GM12878 (cell line): ENCODE measurements at regions not wholly inside any gene's neighbourhood (a gene's known extent, or its start where the extent isn't known, plus 50 kb on each side); places are given as distances from the start of the nearest gene placed in this dataset.

ENCODE experiments used
- ATAC-seq: fragments of 200-7000 bp; cut with Tn5 transposase; 3 replicates; pipeline ENCODE4 v1.9.1; 2020; ENCODE audit warnings: mild to moderate bottlenecking, moderate library complexity
- BruUV-seq: library from RNA; stranded (reverse); fragments of 400-500 nt; replicated peaks from 2 replicates; lab custom pipeline; 2021; lab: Mats Ljungman, UMichigan
- CTCF ChIA-PET: fragments of 300-600 bp; sonication (Branson Sonifier 250); formaldehyde crosslinking; extraction: SDS; loops from one replicate; lab custom pipeline; 2021; ENCODE audit warnings: inconsistent platforms; lab: Yijun Ruan, JAX
- POLR2A ChIA-PET: fragments of 350-600 bp; formaldehyde crosslinking; extraction: SDS; loops from one replicate; lab custom pipeline; 2021; ENCODE audit warnings: inconsistent platforms; lab: Charles Lee
- RAD21 ChIA-PET: fragments of 300-600 bp; sonication (Branson Sonifier 250); formaldehyde crosslinking; loops from one replicate; lab custom pipeline; 2023; ENCODE audit warnings: antibody characterized with exemption; ENCODE audit not compliant: unreplicated experiment; lab: Charles Lee
- SMC1A ChIA-PET: fragments of 300-600 bp; sonication (Branson Sonifier 250); formaldehyde crosslinking; loops from one replicate; lab custom pipeline; 2023; ENCODE audit not compliant: unreplicated experiment, uncharacterized antibody; lab: Charles Lee
- DNase-seq: peaks from one replicate; pipeline ENCODE4 v3.0.0-alpha.2; 2011; ENCODE audit warnings: low read depth, low spot score
- FAIRE-seq: peaks from 3 replicates; lab custom pipeline; 2011; peaks lifted over from hg19 to GRCh38; lab: Jason Lieb, UNC
- H2AFZ ChIP-seq: 2 replicates; pipeline ENCODE4 v1.6.0; 2011; ENCODE audit warnings: low read depth, low read length, control low read depth; ENCODE audit not compliant: control insufficient read depth
- H3K27ac ChIP-seq: 2 replicates; pipeline ENCODE4 v1.5.1; 2011; ENCODE audit warnings: control low read depth; ENCODE audit not compliant: control insufficient read depth, insufficient read depth
- H3K27me3 ChIP-seq, 2 experiments: replicated peaks in 1 of 2; 2 replicates each; pipeline versions ENCODE4 v1.6.0 to v1.6.1; 2011; ENCODE audit warnings: low read length in 1 of 2; ENCODE audit not compliant: control insufficient read depth in 2 of 2, insufficient read depth in 2 of 2
- H3K36me3 ChIP-seq, 2 experiments: 2 replicates each; pipeline ENCODE4 v1.5.1; 2011; ENCODE audit warnings: low read length in 1 of 2; ENCODE audit not compliant: control insufficient read depth in 2 of 2, insufficient read depth in 2 of 2
- H3K4me1 ChIP-seq: 2 replicates; pipeline ENCODE4 v1.6.1; 2011; ENCODE audit warnings: mild to moderate bottlenecking, low read length, moderate library complexity, mixed read lengths; ENCODE audit not compliant: control insufficient read depth, insufficient read depth
- H3K4me2 ChIP-seq: 2 replicates; pipeline ENCODE4 v1.6.0; 2011; ENCODE audit warnings: control low read depth; ENCODE audit not compliant: control insufficient read depth, insufficient read depth
- H3K4me3 ChIP-seq: fragments of 200-600 bp; sonication (generic); 2 replicates; pipeline ENCODE4 v1.5.1; 2016
- H3K79me2 ChIP-seq: 2 replicates; pipeline ENCODE4 v1.6.0; 2011; ENCODE audit warnings: low read length; ENCODE audit not compliant: control insufficient read depth, insufficient read depth
- H3K9ac ChIP-seq: 2 replicates; pipeline ENCODE4 v1.8.0; 2011; ENCODE audit warnings: low read length, control low read depth, mixed read lengths; ENCODE audit not compliant: control insufficient read depth, insufficient read depth
- H3K9me3 ChIP-seq: replicated peaks from 3 replicates; pipeline ENCODE4 v1.5.1; 2011; ENCODE audit warnings: mild to moderate bottlenecking, low read length; ENCODE audit not compliant: control insufficient read depth, insufficient read depth
- H4K20me1 ChIP-seq: 2 replicates; pipeline ENCODE4 v1.6.0; 2011; ENCODE audit not compliant: control insufficient read depth, insufficient read depth
- KAT2A ChIP-seq: conservative IDR thresholded peaks from 2 replicates; pipeline ENCODE4 v1.6.1; 2011; ENCODE audit warnings: low read depth, low read length; ENCODE audit not compliant: control insufficient read depth
- MEF2A ChIP-seq: IDR thresholded peaks from 2 replicates; pipeline ENCODE4 v1.6.1; 2011; ENCODE audit warnings: low read depth, mild to moderate bottlenecking, low read length, moderate library complexity; ENCODE audit not compliant: insufficient read depth
- NFIC ChIP-seq: IDR thresholded peaks from 2 replicates; pipeline ENCODE4 v1.6.1; 2012; ENCODE audit warnings: low read depth, mild to moderate bottlenecking, inconsistent platforms, low read length, moderate library complexity
- POLR2AphosphoS2 ChIP-seq: IDR thresholded peaks from 2 replicates; pipeline ENCODE4 v1.6.1; 2011; ENCODE audit warnings: low read depth, mild to moderate bottlenecking, low read length, improper control_type of control experiment, moderate library complexity
- SIX5 ChIP-seq: IDR thresholded peaks from 2 replicates; pipeline ENCODE4 v1.6.1; 2011; ENCODE audit warnings: mild to moderate bottlenecking, low read depth, low read length, moderate library complexity; ENCODE audit not compliant: severe bottlenecking
- SREBF2 ChIP-seq: IDR thresholded peaks from 2 replicates; pipeline ENCODE4 v1.6.1; 2012; ENCODE audit warnings: mild to moderate bottlenecking, low read length
- STAT1 ChIP-seq: fragments of 450-650 bp; conservative IDR thresholded peaks from 2 replicates; pipeline ENCODE4 v1.6.1; 2014; ENCODE audit warnings: antibody characterized with exemption, mild to moderate bottlenecking
- ZNF384 ChIP-seq: IDR thresholded peaks from 2 replicates; pipeline ENCODE4 v1.6.1; 2012; ENCODE audit warnings: low read depth, mild to moderate bottlenecking, low read length, improper control_type of control experiment, borderline replicate concordance
- in situ Hi-C: fragments of 300-500 bp; cut with MboI; formaldehyde crosslinking; loops from 9 replicates; pipeline ENCODE4 v1.14.3; 2018; ENCODE audit warnings: mixed read lengths
- intact Hi-C: fragments of 100-400 bp; cut with micrococcal nuclease; formaldehyde crosslinking; loops from one replicate; pipeline ENCODE4 v1.14.2; 2022; ENCODE audit not compliant: unreplicated experiment
- TF ChIP-seq, protein P1 (sequence below): fragments of 450-650 bp; conservative IDR thresholded peaks from 2 replicates; pipeline ENCODE4 v1.6.1; 2017; ENCODE audit warnings: mild to moderate bottlenecking, moderate library complexity
- TF ChIP-seq, protein P2 (sequence below): fragments of 450-650 bp; IDR thresholded peaks from 2 replicates; pipeline ENCODE4 v1.6.1; 2016; ENCODE audit warnings: mild to moderate bottlenecking

- in situ Hi-C loops, result no loop called here
Measured at GRCh38 chr4:147217655-147218054, 263.2 kb upstream of the EDNRA start.

More at GRCh38 chr4:147217655-147218054, 263.2 kb upstream of the EDNRA start:
- TF ChIP-seq KAT2A, result no peak
- TF ChIP-seq, protein P1, sequence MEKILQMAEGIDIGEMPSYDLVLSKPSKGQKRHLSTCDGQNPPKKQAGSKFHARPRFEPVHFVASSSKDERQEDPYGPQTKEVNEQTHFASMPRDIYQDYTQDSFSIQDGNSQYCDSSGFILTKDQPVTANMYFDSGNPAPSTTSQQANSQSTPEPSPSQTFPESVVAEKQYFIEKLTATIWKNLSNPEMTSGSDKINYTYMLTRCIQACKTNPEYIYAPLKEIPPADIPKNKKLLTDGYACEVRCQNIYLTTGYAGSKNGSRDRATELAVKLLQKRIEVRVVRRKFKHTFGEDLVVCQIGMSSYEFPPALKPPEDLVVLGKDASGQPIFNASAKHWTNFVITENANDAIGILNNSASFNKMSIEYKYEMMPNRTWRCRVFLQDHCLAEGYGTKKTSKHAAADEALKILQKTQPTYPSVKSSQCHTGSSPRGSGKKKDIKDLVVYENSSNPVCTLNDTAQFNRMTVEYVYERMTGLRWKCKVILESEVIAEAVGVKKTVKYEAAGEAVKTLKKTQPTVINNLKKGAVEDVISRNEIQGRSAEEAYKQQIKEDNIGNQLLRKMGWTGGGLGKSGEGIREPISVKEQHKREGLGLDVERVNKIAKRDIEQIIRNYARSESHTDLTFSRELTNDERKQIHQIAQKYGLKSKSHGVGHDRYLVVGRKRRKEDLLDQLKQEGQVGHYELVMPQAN, result no peak
- TF ChIP-seq ZNF384, result no peak
- TF ChIP-seq STAT1, result no peak
- no peak for TF ChIP-seq SREBF2
- TF ChIP-seq SIX5, result no peak
- no peak for TF ChIP-seq MEF2A
- TF ChIP-seq, protein P2, sequence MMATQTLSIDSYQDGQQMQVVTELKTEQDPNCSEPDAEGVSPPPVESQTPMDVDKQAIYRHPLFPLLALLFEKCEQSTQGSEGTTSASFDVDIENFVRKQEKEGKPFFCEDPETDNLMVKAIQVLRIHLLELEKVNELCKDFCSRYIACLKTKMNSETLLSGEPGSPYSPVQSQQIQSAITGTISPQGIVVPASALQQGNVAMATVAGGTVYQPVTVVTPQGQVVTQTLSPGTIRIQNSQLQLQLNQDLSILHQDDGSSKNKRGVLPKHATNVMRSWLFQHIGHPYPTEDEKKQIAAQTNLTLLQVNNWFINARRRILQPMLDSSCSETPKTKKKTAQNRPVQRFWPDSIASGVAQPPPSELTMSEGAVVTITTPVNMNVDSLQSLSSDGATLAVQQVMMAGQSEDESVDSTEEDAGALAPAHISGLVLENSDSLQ, result no peak
- TF ChIP-seq POLR2AphosphoS2, result no peak
- TF ChIP-seq NFIC, result no peak
- TF ChIP-seq, all 136 proteins: peak for 0
- no peak overlapping the region for H3K4me2 ChIP-seq
- H3K4me1 ChIP-seq, result no peaks in the 10 kb centered on the region
- H3K79me2 ChIP-seq, result no peaks in the 10 kb centered on the region
- ATAC-seq (no peak), DNase-seq (no peak), FAIRE-seq (no peak)
- no peak overlapping the region for H3K9ac ChIP-seq
- BruUV-seq, result no TSS peak
- H4K20me1 ChIP-seq, result no peaks in the 10 kb centered on the region
- no peaks in the 10 kb centered on the region for H3K9me3 ChIP-seq
- H2AFZ ChIP-seq, result no peak overlapping the region
- no peaks in the 10 kb centered on the region for H3K36me3 ChIP-seq
- intact Hi-C loops, result no loop called here
- no peaks in the 10 kb centered on the region for H3K27me3 ChIP-seq
- SMC1A ChIA-PET, result no interaction called here
- POLR2A ChIA-PET, result no interaction called here
- no peak overlapping the region for H3K27ac ChIP-seq
- RAD21 ChIA-PET, result no interaction called here
- CTCF ChIA-PET, result no interaction called here
- no peak overlapping the region for H3K4me3 ChIP-seq
